HepG2 (cell line): ENCODE measurements at regions not wholly inside any gene's neighbourhood (a gene's known extent, or its start where the extent isn't known, plus 50 kb on each side); places are given as distances from the start of the nearest gene placed in this dataset.

ENCODE experiments used
- ATAC-seq: fragments of 200-7000 bp; cut with Tn5 transposase; 3 replicates; pipeline ENCODE4 v1.9.1; 2020; ENCODE audit warnings: mild to moderate bottlenecking, moderate library complexity
- BruUV-seq: library from RNA; stranded (reverse); fragments of 400-500 nt; replicated peaks from 2 replicates; lab custom pipeline; 2021; lab: Mats Ljungman, UMichigan
- CTCF ChIA-PET: fragments of 300-600 bp; formaldehyde crosslinking; extraction: SDS; loops from one replicate; lab custom pipeline; 2021; ENCODE audit warnings: low total read pairs, inconsistent platforms, low intra/inter-chr PET ratio; lab: Yijun Ruan, JAX
- POLR2A ChIA-PET: fragments of 350-600 bp; sonication (Branson Sonifier 250); formaldehyde crosslinking; loops from one replicate; lab custom pipeline; 2020; ENCODE audit warnings: antibody characterized with exemption, inconsistent platforms; lab: Yijun Ruan, JAX
- DNase-seq: peaks from one replicate; pipeline ENCODE4 v3.0.0-alpha.2; 2015; ENCODE audit warnings: low spot score
- FAIRE-seq: peaks from 3 replicates; lab custom pipeline; 2011; peaks lifted over from hg19 to GRCh38; lab: Jason Lieb, UNC
- H2AFZ ChIP-seq: one replicate; pipeline ENCODE4 v1.6.1; 2011; ENCODE audit warnings: low read length, inconsistent platforms
- H3K27ac ChIP-seq: fragments of 300-600 bp; 3 replicates; pipeline ENCODE4 v1.8.0; 2011; ENCODE audit warnings: mixed run types, mild to moderate bottlenecking, mixed read lengths, low read length, inconsistent platforms; ENCODE audit not compliant: insufficient read depth; ENCODE audit errors: extremely low read length
- H3K27me3 ChIP-seq, 2 experiments: fragments of 200-600 bp in 1 of 2; 2 replicates in 1 of 2; 3 replicates in 1 of 2; pipeline versions ENCODE4 v1.6.0 to v1.8.0; 2011; ENCODE audit warnings: low read length in 2 of 2, mild to moderate bottlenecking in 2 of 2, moderate library complexity in 2 of 2, inconsistent platforms in 1 of 2; ENCODE audit not compliant: insufficient read depth in 2 of 2, control insufficient read depth in 1 of 2
- H3K36me3 ChIP-seq, 2 experiments: fragments of 200-600 bp in 1 of 2; replicated peaks in 1 of 2; 2 replicates in 1 of 2; 3 replicates in 1 of 2; pipeline versions ENCODE4 v1.5.1 to v1.8.0; 2011; ENCODE audit warnings: low read length in 2 of 2, inconsistent platforms in 1 of 2; ENCODE audit not compliant: insufficient read depth in 2 of 2, control insufficient read depth in 1 of 2
- H3K4me1 ChIP-seq: 2 replicates; pipeline ENCODE4 v1.5.1; 2012; ENCODE audit warnings: low read length, inconsistent platforms; ENCODE audit not compliant: insufficient read depth
- H3K4me2 ChIP-seq: 2 replicates; pipeline ENCODE4 v1.6.0; 2011; ENCODE audit warnings: low read depth, low read length, inconsistent platforms
- H3K4me3 ChIP-seq, 3 experiments: fragments of 200-600 bp in 1 of 3; sonication (generic), shearing (Covaris generic) in 1 of 3; replicated peaks in 1 of 3; 2 replicates each; pipeline ENCODE4 v1.5.1; 2011 to 2016; ENCODE audit warnings: low read length in 3 of 3, inconsistent platforms in 2 of 3, low read depth in 2 of 3, mild to moderate bottlenecking in 2 of 3, control low read depth in 1 of 3, mixed read lengths in 1 of 3; ENCODE audit not compliant: insufficient read depth in 1 of 3
- H3K79me2 ChIP-seq: one replicate; pipeline ENCODE4 v1.6.1; 2011; ENCODE audit warnings: low read length, inconsistent platforms; ENCODE audit not compliant: insufficient read depth
- H3K9ac ChIP-seq: 2 replicates; pipeline ENCODE4 v1.6.0; 2011; ENCODE audit warnings: mild to moderate bottlenecking, low read depth, low read length, inconsistent platforms; ENCODE audit not compliant: insufficient read depth
- H3K9me3 ChIP-seq: 2 replicates; pipeline ENCODE4 v1.5.1; 2012; ENCODE audit warnings: mild to moderate bottlenecking, low read length
- H4K20me1 ChIP-seq: 2 replicates; pipeline ENCODE4 v1.6.0; 2011; ENCODE audit warnings: inconsistent platforms, mild to moderate bottlenecking, low read length, moderate library complexity; ENCODE audit not compliant: insufficient read depth
- BRD4 ChIP-seq: sonication (generic); formaldehyde crosslinking; IDR thresholded peaks from 2 replicates; pipeline ENCODE4 v1.4.0; 2020; ENCODE audit warnings: missing genetic modification reagents
- GATAD2A ChIP-seq: IDR thresholded peaks from 2 replicates; pipeline ENCODE4 v1.6.1; 2016
- GTF2F1 ChIP-seq: fragments of 150-350 bp; IDR thresholded peaks from 2 replicates; pipeline ENCODE4 v1.6.1; 2014; ENCODE audit warnings: low read length
- JUNB ChIP-seq: sonication (generic); formaldehyde crosslinking; IDR thresholded peaks from 2 replicates; pipeline ENCODE4 v1.8.0; 2022; ENCODE audit warnings: missing genetic modification reagents, mild to moderate bottlenecking, borderline replicate concordance
- MLLT10 ChIP-seq: sonication (generic); formaldehyde crosslinking; IDR thresholded peaks from 2 replicates; pipeline ENCODE4 v1.4.0; 2020; ENCODE audit warnings: missing genetic modification reagents
- NBN ChIP-seq: fragments of 450-650 bp; conservative IDR thresholded peaks from 2 replicates; pipeline ENCODE4 v1.6.1; 2017
- NFKB2 ChIP-seq: sonication (generic); formaldehyde crosslinking; IDR thresholded peaks from 2 replicates; pipeline ENCODE4 v1.4.0; 2020; ENCODE audit warnings: missing genetic modification reagents, borderline replicate concordance
- RELA ChIP-seq: sonication (generic); formaldehyde crosslinking; IDR thresholded peaks from 2 replicates; pipeline ENCODE4 v1.4.0; 2020; ENCODE audit warnings: missing genetic modification reagents
- RNF2 ChIP-seq: fragments of 450-650 bp; conservative IDR thresholded peaks from 2 replicates; pipeline ENCODE4 v1.6.1; 2016; ENCODE audit warnings: low read depth
- RXRA ChIP-seq: sonication (generic); formaldehyde crosslinking; IDR thresholded peaks from 2 replicates; pipeline ENCODE4 v1.5.1; 2020; ENCODE audit warnings: missing genetic modification reagents
- SALL2 ChIP-seq: sonication (generic); formaldehyde crosslinking; IDR thresholded peaks from 2 replicates; pipeline ENCODE4 v1.8.1; 2023; ENCODE audit warnings: mild to moderate bottlenecking, missing genetic modification reagents, inconsistent platforms
- SPEN ChIP-seq: sonication (generic); formaldehyde crosslinking; IDR thresholded peaks from 2 replicates; pipeline ENCODE4 v1.5.1; 2020; ENCODE audit warnings: low read depth, mild to moderate bottlenecking, missing genetic modification reagents
- ZBTB21 ChIP-seq: sonication (generic); formaldehyde crosslinking; IDR thresholded peaks from 2 replicates; pipeline ENCODE4 v1.4.0; 2020; ENCODE audit warnings: missing genetic modification reagents
- ZNF777 ChIP-seq: sonication (generic); formaldehyde crosslinking; IDR thresholded peaks from 2 replicates; pipeline ENCODE4 v1.4.0; 2020; ENCODE audit warnings: missing genetic modification reagents
- ZNF788 ChIP-seq: sonication (generic); formaldehyde crosslinking; IDR thresholded peaks from 2 replicates; pipeline ENCODE4 v1.5.0; 2020; ENCODE audit warnings: mild to moderate bottlenecking, missing genetic modification reagents, borderline replicate concordance
- WGBS: methylation state at CpG from one replicate; pipeline ENCODE4 v1.1.6; 2017; ENCODE audit warnings: low lambda C conversion rate; 5-methylcytosine and 5-hydroxymethylcytosine counted together
- in situ Hi-C: cut with HindIII; loops from 2 replicates; pipeline ENCODE4 v1.10.0; 2017; ENCODE audit warnings: low pct_unique_long_range_greater_than_20kb; ENCODE audit not compliant: extremely low pct_ligation_motif_present
- intact Hi-C: fragments of 100-400 bp; cut with micrococcal nuclease; formaldehyde crosslinking; loops from one replicate; pipeline ENCODE4 v1.10.0; 2022; ENCODE audit not compliant: unreplicated experiment
- TF ChIP-seq, protein P1 (sequence below): IDR thresholded peaks from 2 replicates; pipeline ENCODE4 v1.6.1; 2016; ENCODE audit warnings: mild to moderate bottlenecking, missing biosample characterization, missing genetic modification reagents
- TF ChIP-seq, protein P2 (sequence below): sonication (generic); formaldehyde crosslinking; IDR thresholded peaks from 2 replicates; pipeline ENCODE4 v1.4.0; 2020; ENCODE audit warnings: mild to moderate bottlenecking, missing genetic modification reagents

DNA sequence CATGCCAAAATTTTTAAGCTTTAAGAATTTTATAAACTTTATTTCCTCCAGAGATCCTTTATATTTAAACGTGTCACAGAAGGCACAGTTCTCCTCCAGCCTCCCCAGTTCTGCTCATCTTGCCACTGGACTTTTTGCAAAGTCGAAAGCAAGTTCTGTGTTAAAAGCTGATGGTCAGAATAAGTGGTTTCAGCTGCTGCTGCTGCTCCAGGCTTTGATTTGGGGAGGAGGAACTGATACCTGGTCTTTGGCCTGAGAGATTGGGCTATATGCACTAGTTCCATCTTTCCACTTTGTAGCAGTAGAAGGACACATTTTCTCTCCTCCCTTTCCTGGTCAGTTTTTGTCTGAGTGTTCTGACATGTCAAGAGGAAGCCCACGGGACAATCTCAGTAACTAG lies 435.9 kb upstream of the PHF14 start:
- DNase-seq, result no peak
- FAIRE-seq, result no peak
- WGBS, result 0% methylated on average over 3 of the region's 3 CpGs
- Histone ChIP-seq H3K36me3 (no peaks in the 10 kb centered on the region), H3K4me1 (no peaks in the 10 kb centered on the region), H3K9me3 (peaks cover 16% of the 10 kb centered on the region; the same call in 1 of the 2 replicates), H4K20me1 (no peaks in the 10 kb centered on the region), H3K4me3 (no peak overlapping the region), H3K27ac (no peak overlapping the region), H3K9ac (no peak overlapping the region), H2AFZ (no peak overlapping the region), H3K4me2 (no peak overlapping the region), H3K27me3 (no peaks in the 10 kb centered on the region), H3K79me2 (no peaks in the 10 kb centered on the region)
- TF ChIP-seq GATAD2A (CRISPR knock-in tag), result no peak
- TF ChIP-seq SALL2 (CRISPR knock-in tag), result no peak
- TF ChIP-seq NFKB2 (CRISPR knock-in tag), result no peak
- TF ChIP-seq MLLT10 (CRISPR knock-in tag), result no peak
- TF ChIP-seq ZNF777 (CRISPR knock-in tag), result no peak
- no peak for TF ChIP-seq GTF2F1
- TF ChIP-seq JUNB (CRISPR knock-in tag), result no peak
- no peak for TF ChIP-seq RNF2
- TF ChIP-seq ZNF788, result no peak
- TF ChIP-seq BRD4, result no peak
- no peak for TF ChIP-seq RXRA (CRISPR knock-in tag)
- TF ChIP-seq, protein P1, sequence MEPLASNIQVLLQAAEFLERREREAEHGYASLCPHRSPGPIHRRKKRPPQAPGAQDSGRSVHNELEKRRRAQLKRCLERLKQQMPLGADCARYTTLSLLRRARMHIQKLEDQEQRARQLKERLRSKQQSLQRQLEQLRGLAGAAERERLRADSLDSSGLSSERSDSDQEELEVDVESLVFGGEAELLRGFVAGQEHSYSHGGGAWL (CRISPR knock-in tag), result no peak
- no peak for TF ChIP-seq ZBTB21 (CRISPR knock-in tag)
- TF ChIP-seq, protein P2, sequence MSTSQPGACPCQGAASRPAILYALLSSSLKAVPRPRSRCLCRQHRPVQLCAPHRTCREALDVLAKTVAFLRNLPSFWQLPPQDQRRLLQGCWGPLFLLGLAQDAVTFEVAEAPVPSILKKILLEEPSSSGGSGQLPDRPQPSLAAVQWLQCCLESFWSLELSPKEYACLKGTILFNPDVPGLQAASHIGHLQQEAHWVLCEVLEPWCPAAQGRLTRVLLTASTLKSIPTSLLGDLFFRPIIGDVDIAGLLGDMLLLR (CRISPR knock-in tag), result no peak
- no peak for TF ChIP-seq RELA
- TF ChIP-seq NBN, result no peak
- no peak for TF ChIP-seq SPEN
- POLR2A ChIA-PET, result no interaction called here
- ATAC-seq, result no peak
- BruUV-seq, result no TSS peak
- CTCF ChIA-PET, result no interaction called here
- in situ Hi-C loops, result no loop called here
- intact Hi-C loops, result no loop called here
